GM21825 (cell line): ENCODE measurements at regions not wholly inside any gene's neighbourhood (a gene's known extent, or its start where the extent isn't known, plus 50 kb on each side); places are given as distances from the start of the nearest gene placed in this dataset.

Experiments
- ATAC-seq: cut with Tn5 transposase; IDR thresholded peaks from one replicate; pipeline ENCODE4 v1.9.1; 2021; ENCODE audit warnings: mild to moderate bottlenecking, moderate library complexity; ENCODE audit not compliant: unreplicated experiment

- ATAC-seq, result no peak
Observed at GRCh38 chr4:14850455-14851097, 151.7 kb upstream of the CPEB2 start.

DNA sequence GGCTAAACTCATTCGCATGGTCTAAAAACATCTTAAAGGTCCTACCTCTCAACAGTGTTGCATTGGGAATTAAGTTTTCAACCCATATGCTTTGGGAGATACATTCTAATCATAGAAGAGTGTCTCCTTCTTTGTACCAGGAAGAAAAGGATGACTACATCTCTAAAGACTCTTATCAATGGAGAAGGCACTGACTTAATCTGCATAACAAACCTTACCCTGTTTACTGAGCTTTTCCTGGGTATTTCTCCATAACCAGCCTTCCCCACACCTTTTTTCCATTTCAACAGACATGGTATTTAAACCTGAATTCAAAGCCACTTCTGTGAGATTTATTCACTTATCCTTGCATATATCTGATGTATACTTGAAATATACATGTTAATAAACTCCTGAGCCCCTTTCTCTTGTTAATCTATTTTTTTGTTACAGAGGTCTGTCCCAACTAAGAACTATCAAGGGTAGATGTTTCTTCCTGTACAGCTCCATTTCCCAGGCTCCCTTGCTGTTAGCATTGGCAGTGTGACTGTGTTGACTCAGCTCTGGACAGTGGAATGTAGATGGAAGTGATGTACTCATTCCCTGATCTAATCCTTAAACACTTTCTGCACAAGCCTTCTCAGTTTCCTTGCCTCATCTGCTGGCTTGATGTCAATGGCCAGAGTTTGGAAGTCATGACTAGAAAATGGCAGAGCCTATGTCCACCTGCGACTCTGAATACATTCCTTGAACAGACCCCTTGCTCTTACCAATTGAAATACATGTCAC is 148.9 kb upstream of the CPEB2 start:
- ATAC-seq, result no peak

- no peak for ATAC-seq
Observed at GRCh38 chr4:14855719-14856061, 146.6 kb upstream of the CPEB2 start.

- peak; percentile 92 for ATAC-seq
Observed at GRCh38 chr4:14856062-14856933, 146.0 kb upstream of the CPEB2 start.

- ATAC-seq, result no peak
Observed at GRCh38 chr4:14856934-14857235, 145.4 kb upstream of the CPEB2 start.

DNA sequence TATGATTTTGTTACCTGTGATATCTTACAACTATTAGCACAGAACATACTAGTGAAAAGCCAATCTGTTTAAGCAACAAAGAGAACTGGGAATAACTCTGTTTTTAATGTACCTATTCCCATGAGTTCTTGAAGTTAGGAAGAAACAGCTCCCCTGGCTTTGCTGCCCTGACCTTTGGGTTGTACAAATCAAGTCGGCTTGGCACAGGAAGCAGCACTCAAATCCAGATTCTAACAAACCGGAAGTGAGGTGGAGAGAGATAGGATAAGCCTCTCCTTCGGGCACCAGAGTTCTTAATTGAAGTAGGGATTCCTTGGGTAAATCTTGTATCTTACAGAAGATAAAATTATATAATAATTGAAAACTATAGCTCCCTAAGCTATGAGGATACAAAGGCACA is 144.8 kb upstream of the CPEB2 start:
- no peak for ATAC-seq

GRCh38 chr4:14857981-14858380 is 144.3 kb upstream of the CPEB2 start:
- ATAC-seq, result no peak

GRCh38 chr4:14862891-14863290 is 139.4 kb upstream of the CPEB2 start:
- no peak for ATAC-seq

DNA sequence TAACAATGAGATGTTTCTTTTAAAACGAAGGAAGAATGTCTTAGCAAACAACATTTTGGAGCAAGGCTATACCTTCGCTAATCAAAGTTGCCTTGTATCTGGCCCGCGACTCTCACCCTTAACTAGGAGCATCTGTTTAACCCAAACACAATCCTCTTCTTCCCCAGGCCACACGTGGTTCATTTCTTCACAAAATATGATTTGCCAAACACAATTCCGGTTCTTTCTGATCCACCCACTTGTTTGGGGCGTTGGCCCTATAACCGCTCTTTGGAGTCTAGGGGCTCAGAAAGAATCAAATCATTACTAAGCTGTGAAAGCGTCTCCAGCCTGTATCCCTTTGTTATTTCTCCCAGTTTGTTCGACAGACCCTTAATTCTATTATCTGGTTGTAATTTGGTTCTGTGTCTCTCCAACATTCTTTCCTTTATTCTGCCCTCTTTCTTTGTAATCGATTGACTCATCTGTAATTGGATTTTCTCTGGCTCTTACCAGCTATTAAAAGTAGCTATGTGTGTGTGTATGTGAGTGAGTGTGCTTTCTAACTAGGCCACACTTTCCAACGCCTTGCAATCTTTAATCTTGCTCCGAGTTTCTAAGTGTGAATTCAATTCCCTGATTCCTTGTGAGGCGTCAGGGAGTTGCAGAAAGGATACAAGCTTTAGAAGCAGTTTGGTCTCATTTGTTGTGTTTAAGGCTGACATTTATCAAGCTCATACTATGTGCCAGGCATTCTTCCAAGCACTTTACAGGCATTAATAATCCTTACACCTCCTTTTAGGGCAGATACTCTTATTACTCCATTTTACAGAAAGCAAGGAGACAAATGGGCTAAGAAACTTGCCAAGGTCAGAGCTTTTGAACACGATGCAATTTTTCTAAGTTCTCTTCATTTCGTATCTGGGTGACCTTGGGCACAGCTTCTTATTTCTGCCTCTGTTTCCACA is 138.6 kb upstream of the CPEB2 start:
- no peak for ATAC-seq

DNA sequence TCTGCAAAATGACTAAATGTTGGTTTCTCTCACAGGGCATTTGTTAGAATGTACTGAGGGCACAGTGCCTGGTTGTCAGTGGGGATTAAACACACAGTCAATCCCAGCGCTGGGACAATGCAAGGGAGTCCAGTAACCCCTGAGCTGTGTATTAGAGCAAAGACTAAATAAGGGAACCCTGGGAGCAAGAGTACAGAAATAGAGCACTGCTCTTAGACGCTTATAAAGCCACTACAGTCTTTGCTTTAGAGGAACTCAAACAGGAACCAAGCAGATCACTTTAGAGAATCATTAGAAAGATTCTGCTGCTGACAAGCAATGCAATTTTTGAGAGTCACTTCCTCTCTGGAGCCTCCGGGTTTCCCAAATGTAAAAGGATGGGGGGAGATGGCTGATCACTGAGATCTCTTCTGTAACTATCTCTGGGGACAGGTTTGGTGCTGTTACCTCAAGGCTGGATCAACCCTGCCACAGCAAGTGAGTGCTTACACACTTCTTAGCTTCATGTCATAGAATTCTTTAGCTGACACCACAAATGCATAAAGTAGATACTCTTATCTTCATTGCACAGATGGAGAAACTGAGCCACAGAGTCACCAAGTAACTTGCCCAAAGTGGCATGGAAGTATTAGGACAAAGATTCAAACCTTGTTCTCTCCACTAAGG is 137.8 kb upstream of the CPEB2 start:
- no peak for ATAC-seq

DNA sequence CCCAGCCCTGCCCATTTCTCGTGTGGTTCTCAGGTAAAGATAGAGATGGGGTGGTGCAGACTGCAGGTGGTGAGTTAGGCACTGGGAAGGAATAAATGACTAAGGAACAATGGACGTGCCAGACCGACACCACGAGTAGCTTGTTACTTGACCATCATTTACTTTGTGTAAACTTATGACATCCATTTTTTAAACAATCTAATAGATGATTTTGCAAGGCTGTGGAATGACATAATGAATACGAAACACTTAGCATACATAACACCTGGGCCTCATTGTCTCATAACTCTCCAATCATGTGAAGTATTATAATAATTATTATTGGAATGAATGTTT is 137.3 kb upstream of the CPEB2 start:
- ATAC-seq, result no peak

DNA sequence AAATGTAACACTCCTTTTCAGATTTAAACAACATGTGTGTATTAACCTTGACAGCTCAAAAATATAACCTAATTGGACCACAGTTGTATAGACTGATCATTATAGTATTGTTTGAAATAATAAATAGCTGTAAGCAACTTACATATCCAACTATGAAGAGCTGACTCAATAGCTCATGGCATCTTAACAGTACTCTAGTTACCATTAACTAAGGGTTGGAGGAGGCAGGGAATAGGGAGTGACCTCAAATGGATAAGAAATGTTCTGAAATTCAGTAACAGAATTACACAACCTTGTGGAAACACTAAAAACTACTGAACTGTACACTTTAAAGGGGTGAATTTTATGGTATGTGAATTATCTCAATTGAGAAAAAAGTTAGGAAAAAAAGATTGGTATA is 136.5 kb upstream of the CPEB2 start:
- no peak for ATAC-seq

DNA sequence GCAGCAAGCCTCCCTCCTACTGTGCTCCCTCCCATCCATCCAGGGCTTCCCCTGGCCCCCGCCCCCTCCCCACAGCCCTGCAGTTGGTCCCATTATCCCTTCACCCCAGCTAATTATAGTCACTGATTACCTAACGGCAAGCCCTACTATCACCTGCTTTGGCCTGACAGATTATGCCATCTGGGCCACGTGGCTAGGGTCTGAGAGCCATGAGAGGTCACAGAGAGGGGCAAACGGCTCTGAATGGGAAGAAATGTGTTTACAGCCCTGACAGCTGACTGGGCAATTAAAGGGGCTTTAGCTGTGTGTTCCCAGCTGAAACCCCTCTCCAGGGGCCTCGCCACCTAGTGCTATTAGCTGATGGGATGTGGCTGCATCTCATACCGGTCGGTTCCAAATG is 134.4 kb upstream of the CPEB2 start:
- ATAC-seq, result peak; percentile 13

DNA sequence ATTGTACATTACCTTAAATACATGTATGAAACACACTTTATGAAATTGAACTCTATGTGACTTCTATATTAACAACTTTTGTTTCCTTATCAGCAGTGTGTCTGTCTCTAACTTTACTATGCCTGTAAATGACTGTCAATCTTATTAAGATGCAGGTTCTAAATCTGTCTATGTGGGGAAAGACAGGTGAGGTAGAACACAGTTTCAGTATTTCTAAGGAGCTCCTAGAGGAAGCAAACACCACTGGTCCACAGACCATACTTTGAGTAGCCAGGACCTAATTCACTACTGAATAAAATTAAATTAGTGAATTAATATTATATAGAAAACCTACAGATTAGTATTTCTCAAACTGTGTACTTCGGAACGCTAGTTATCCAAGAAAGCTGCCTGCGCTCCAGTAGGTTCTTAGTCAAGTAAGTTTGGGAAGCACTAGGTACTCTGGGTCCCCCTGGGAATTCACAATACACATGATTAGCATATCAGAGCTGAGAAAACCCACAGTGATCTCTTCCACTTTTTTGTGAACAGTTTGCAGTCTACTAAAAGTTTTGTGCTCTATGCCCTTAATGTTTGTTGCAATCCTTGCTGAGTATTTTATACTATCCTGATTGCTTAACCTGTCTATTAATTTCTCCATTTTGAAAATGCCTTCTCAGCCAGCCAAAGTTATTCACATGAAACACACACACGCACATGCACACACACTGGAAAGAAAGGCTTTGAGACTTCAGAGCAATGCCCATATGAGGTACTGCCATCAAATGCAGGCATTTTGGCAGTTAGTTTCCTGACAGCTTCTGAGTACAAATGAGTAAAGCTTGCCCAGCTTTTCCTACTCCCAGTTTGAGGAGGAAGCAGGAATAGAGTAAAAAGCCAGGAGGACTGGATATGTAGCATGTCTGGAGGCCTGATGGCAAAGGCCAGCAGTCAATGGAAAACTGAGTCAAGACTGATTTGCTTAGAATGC is 133.6 kb upstream of the CPEB2 start:
- ATAC-seq, result peak; percentile 44

- ATAC-seq, result no peak
Observed at GRCh38 chr4:14871676-14872430, 130.4 kb upstream of the CPEB2 start.

DNA sequence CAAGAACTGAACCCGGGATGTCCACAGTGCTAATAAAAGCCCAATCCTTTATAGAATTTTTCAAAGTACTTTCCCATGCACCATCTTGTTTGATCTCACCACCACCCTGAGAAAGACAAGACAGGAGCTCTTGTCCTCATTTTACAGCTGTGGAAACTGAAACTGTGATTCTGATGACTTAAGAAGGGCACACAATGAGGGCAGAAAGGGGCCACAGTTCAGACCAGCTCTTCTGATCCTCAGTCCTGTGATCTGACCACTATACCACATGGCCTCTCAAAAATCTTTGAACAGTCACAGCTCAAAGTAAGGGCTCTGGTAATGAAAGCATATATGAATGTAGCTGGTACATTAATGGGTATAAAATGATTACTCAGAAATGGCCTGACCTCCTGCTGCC is 127.3 kb upstream of the CPEB2 start:
- ATAC-seq, result peak; percentile 71

DNA sequence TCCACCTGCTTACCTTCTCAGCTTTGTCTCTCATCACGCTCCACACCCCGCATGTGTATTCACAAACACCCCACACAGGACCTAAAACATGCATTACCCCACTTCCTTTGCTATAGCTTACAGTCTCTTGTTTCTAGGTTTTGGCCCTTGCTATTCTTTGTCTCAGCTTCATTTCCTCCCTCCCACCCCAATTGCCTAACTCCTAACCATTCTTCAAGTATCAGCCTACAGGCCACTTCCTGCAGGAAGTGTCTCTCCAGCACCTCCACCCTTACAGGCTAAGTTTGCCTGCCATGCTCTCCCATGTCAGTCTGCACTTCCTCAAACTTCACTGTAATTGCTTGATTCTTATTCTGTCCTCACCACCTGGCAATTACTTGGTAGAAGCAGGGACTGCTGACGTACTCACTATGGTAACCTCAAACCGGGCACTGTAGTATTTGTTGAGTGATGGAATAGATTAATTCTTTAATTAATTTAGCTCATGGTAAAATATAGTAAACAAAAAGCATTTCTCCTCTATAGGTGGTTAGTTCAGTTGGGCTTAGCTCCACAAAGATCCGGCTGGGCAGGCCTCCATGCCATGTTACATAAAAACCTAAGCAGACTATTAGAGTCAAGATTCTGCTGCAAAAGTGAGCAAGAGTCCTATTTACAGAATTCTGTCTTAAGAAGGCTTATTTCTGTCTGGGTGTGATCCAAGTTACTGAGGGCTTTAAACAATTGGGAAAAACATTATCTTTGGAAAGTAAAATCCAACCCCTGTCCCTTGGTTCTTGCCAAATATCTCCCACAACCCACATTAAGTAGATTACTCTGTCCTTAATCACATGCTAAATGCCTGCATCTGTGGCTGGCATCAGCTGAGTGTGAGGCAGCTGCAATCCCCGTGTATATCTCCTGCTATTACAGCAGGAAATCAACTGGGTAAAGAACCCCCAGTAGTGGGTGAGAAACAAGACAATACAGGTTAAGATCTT is 124.7 kb upstream of the CPEB2 start:
- ATAC-seq, result peak; percentile 62
